Endothelial cell (in vitro differentiated cells): ENCODE measurements at regions not wholly inside any gene's neighbourhood (a gene's known extent, or its start where the extent isn't known, plus 50 kb on each side); places are given as distances from the start of the nearest gene placed in this dataset.

Experiments used
- DNase-seq: peaks from one replicate; pipeline ENCODE4 v3.0.0; 2021; ENCODE audit warnings: low spot score
- H3K27ac Mint-ChIP-seq: one replicate; pipeline ENCODE4 v1.8.0; 2021; ENCODE audit warnings: mixed read lengths, inconsistent platforms; ENCODE audit not compliant: unreplicated experiment
- H3K27me3 Mint-ChIP-seq: one replicate; pipeline ENCODE4 v1.8.0; 2021; ENCODE audit warnings: mild to moderate bottlenecking, moderate library complexity, mixed read lengths, inconsistent platforms; ENCODE audit not compliant: unreplicated experiment
- H3K36me3 Mint-ChIP-seq: one replicate; pipeline ENCODE4 v1.8.0; 2021; ENCODE audit warnings: mild to moderate bottlenecking, low read depth, mixed read lengths, inconsistent platforms; ENCODE audit not compliant: unreplicated experiment
- H3K4me1 Mint-ChIP-seq: one replicate; pipeline ENCODE4 v1.8.0; 2021; ENCODE audit warnings: mild to moderate bottlenecking, mixed read lengths, inconsistent platforms; ENCODE audit not compliant: unreplicated experiment
- H3K4me3 Mint-ChIP-seq: one replicate; pipeline ENCODE4 v1.8.0; 2021; ENCODE audit warnings: mild to moderate bottlenecking, mixed read lengths, inconsistent platforms; ENCODE audit not compliant: unreplicated experiment
- H3K9me3 Mint-ChIP-seq: one replicate; pipeline ENCODE4 v1.8.0; 2021; ENCODE audit warnings: mixed read lengths, inconsistent platforms; ENCODE audit not compliant: unreplicated experiment
- CTCF ChIP-seq: fragments of 200-600 bp; sonication (generic); IDR thresholded peaks from one replicate; pipeline ENCODE4 v1.5.0; 2021; ENCODE audit warnings: antibody characterized with exemption; ENCODE audit not compliant: unreplicated experiment

GRCh38 chr9:119544492-119544891 is 175.3 kb upstream of the BRINP1 start:
- H3K4me3 Mint-ChIP-seq: no peak overlapping the region
- TF ChIP-seq CTCF: no peak

GRCh38 chr9:119537138-119537537 is 167.9 kb upstream of the BRINP1 start:
- no peak overlapping the region for H3K27ac Mint-ChIP-seq

More at GRCh38 chr9:119544492-119544891, 175.3 kb upstream of the BRINP1 start:
- no peaks in the 10 kb centered on the region for H3K27me3 Mint-ChIP-seq
- no peaks in the 10 kb centered on the region for H3K9me3 Mint-ChIP-seq
- no peaks in the 10 kb centered on the region for H3K4me1 Mint-ChIP-seq
- H3K36me3 Mint-ChIP-seq: no peaks in the 10 kb centered on the region
- no peak for DNase-seq
- no peak overlapping the region for H3K27ac Mint-ChIP-seq

GRCh38 chr9:119533504-119533903 is 164.3 kb upstream of the BRINP1 start:
- H3K4me3 Mint-ChIP-seq: no peak overlapping the region
- H3K4me1 Mint-ChIP-seq: no peaks in the 10 kb centered on the region
- H3K36me3 Mint-ChIP-seq: no peaks in the 10 kb centered on the region
- H3K27me3 Mint-ChIP-seq: no peaks in the 10 kb centered on the region
- no peak for TF ChIP-seq CTCF
- H3K9me3 Mint-ChIP-seq: no peaks in the 10 kb centered on the region
- no peak overlapping the region for H3K27ac Mint-ChIP-seq
- no peak for DNase-seq

More at GRCh38 chr9:119537138-119537537, 167.9 kb upstream of the BRINP1 start:
- H3K27me3 Mint-ChIP-seq: no peaks in the 10 kb centered on the region
- no peak for TF ChIP-seq CTCF
- no peak for DNase-seq
- H3K36me3 Mint-ChIP-seq: no peaks in the 10 kb centered on the region
- H3K4me3 Mint-ChIP-seq: no peak overlapping the region
- H3K9me3 Mint-ChIP-seq: no peaks in the 10 kb centered on the region
- no peaks in the 10 kb centered on the region for H3K4me1 Mint-ChIP-seq

GRCh38 chr9:119526698-119527097 is 157.5 kb upstream of the BRINP1 start:
- no peak for TF ChIP-seq CTCF
- Mint-ChIP-seq H3K27ac (no peak overlapping the region), H3K4me3 (no peak overlapping the region), H3K4me1 (no peaks in the 10 kb centered on the region), H3K27me3 (no peaks in the 10 kb centered on the region), H3K9me3 (no peaks in the 10 kb centered on the region), H3K36me3 (no peaks in the 10 kb centered on the region)
- DNase-seq: no peak

GRCh38 chr9:119523508-119523907 is 154.3 kb upstream of the BRINP1 start:
- no peak for TF ChIP-seq CTCF
- DNase-seq: no peak
- H3K9me3 Mint-ChIP-seq: no peaks in the 10 kb centered on the region
- H3K27ac Mint-ChIP-seq: no peak overlapping the region
- H3K4me1 Mint-ChIP-seq: no peaks in the 10 kb centered on the region
- H3K27me3 Mint-ChIP-seq: no peaks in the 10 kb centered on the region
- no peak overlapping the region for H3K4me3 Mint-ChIP-seq
- H3K36me3 Mint-ChIP-seq: no peaks in the 10 kb centered on the region
